Endothelial cell of umbilical vein (primary cell): ENCODE measurements at regions not wholly inside any gene's neighbourhood (a gene's known extent, or its start where the extent isn't known, plus 50 kb on each side); places are given as distances from the start of the nearest gene placed in this dataset.

Source experiments
- BruUV-seq: library from RNA; stranded (reverse); fragments of 400-500 nt; replicated peaks from 2 replicates; lab custom pipeline; 2021; lab: Mats Ljungman, UMichigan
- CTCF ChIA-PET: fragments of 300-600, 350-600 bp; sonication (Branson Sonifier 250); formaldehyde crosslinking; loops from one replicate; lab custom pipeline; 2021; ENCODE audit warnings: antibody characterized with exemption, inconsistent platforms; lab: Charles Lee
- POLR2A ChIA-PET: fragments of 300-600, 350-600 bp; sonication (Branson Sonifier 250); formaldehyde crosslinking; loops from one replicate; lab custom pipeline; 2021; ENCODE audit warnings: antibody characterized with exemption, inconsistent platforms; lab: Charles Lee
- DNase-seq: peaks from one replicate; pipeline ENCODE4 v3.0.0-alpha.2; 2011; ENCODE audit warnings: low read depth, low spot score
- FAIRE-seq: peaks from 2 replicates; lab custom pipeline; 2011; peaks lifted over from hg19 to GRCh38; lab: Jason Lieb, UNC
- H2AFZ ChIP-seq: 2 replicates; pipeline ENCODE4 v1.6.0; 2012; ENCODE audit warnings: low read depth, low read length, control low read depth, inconsistent platforms
- H3K27ac ChIP-seq: 2 replicates; pipeline ENCODE4 v1.5.1; 2011; ENCODE audit warnings: low read depth, mild to moderate bottlenecking, control low read depth, low read length, moderate library complexity; ENCODE audit not compliant: insufficient read depth
- H3K27me3 ChIP-seq, 2 experiments: 2 replicates each; pipeline versions ENCODE4 v1.6.0 to v1.6.1; 2011; ENCODE audit warnings: low read length in 2 of 2, mixed read lengths in 1 of 2; ENCODE audit not compliant: control insufficient read depth in 2 of 2, insufficient read depth in 2 of 2
- H3K36me3 ChIP-seq, 2 experiments: 2 replicates in 1 of 2; 3 replicates in 1 of 2; pipeline ENCODE4 v1.5.1; 2011; ENCODE audit warnings: low read length in 2 of 2, mild to moderate bottlenecking in 1 of 2, moderate library complexity in 1 of 2; ENCODE audit not compliant: control insufficient read depth in 2 of 2, insufficient read depth in 2 of 2; ENCODE audit errors: extremely low read depth in 1 of 2
- H3K4me1 ChIP-seq: 3 replicates; pipeline ENCODE4 v1.5.1; 2011; ENCODE audit warnings: mild to moderate bottlenecking, low read length; ENCODE audit not compliant: control insufficient read depth, insufficient read depth; ENCODE audit errors: extremely low read depth
- H3K4me2 ChIP-seq: 2 replicates; pipeline ENCODE4 v1.6.1; 2011; ENCODE audit warnings: low read length, control low read depth, mixed read lengths; ENCODE audit not compliant: insufficient read depth
- H3K4me3 ChIP-seq, 3 experiments: fragments of 200-600 bp in 1 of 3; sonication (generic), shearing (Covaris generic) in 1 of 3; replicated peaks in 1 of 3; 2 replicates each; pipeline ENCODE4 v1.5.1; 2011 to 2016; ENCODE audit warnings: control low read depth in 3 of 3, low read length in 3 of 3, mild to moderate bottlenecking in 2 of 3, inconsistent platforms in 1 of 3, low read depth in 1 of 3, moderate library complexity in 1 of 3; ENCODE audit not compliant: insufficient read depth in 1 of 3
- H3K79me2 ChIP-seq: 2 replicates; pipeline ENCODE4 v1.6.0; 2012; ENCODE audit warnings: low read length, inconsistent platforms; ENCODE audit not compliant: control insufficient read depth, insufficient read depth
- H3K9ac ChIP-seq: replicated peaks from 2 replicates; pipeline ENCODE3; 2011; ENCODE audit warnings: low read length, control low read depth; ENCODE audit not compliant: insufficient read depth; ENCODE audit errors: extremely low read depth
- H3K9me1 ChIP-seq: replicated peaks from 3 replicates; pipeline ENCODE4 v1.6.0; 2011; ENCODE audit warnings: mild to moderate bottlenecking, low read length; ENCODE audit not compliant: control insufficient read depth, insufficient read depth; ENCODE audit errors: extremely low read depth
- H3K9me3 ChIP-seq: replicated peaks from 2 replicates; pipeline ENCODE4 v1.5.1; 2012; ENCODE audit warnings: low read length, inconsistent platforms; ENCODE audit not compliant: control insufficient read depth, insufficient read depth
- H4K20me1 ChIP-seq: replicated peaks from 2 replicates; pipeline ENCODE3; 2011; ENCODE audit warnings: mild to moderate bottlenecking, low read length; ENCODE audit not compliant: control insufficient read depth, insufficient read depth; ENCODE audit errors: extremely low read depth
- EZH2 ChIP-seq: IDR thresholded peaks from 2 replicates; pipeline ENCODE4 v1.6.1; 2012; ENCODE audit warnings: borderline replicate concordance, low read depth, mild to moderate bottlenecking, moderate library complexity, low read length, inconsistent platforms; ENCODE audit not compliant: severe bottlenecking
- FOS ChIP-seq: IDR thresholded peaks from 2 replicates; pipeline ENCODE4 v1.6.1; 2011; ENCODE audit warnings: mild to moderate bottlenecking, low read length, moderate library complexity, borderline replicate concordance; ENCODE audit not compliant: insufficient read depth
- GATA2 ChIP-seq: IDR thresholded peaks from 2 replicates; pipeline ENCODE4 v1.7.0; 2011; ENCODE audit warnings: low read depth, mild to moderate bottlenecking, moderate library complexity, mixed read lengths, low read length; ENCODE audit not compliant: insufficient read length, insufficient read depth
- JUN ChIP-seq: IDR thresholded peaks from 2 replicates; pipeline ENCODE4 v1.6.1; 2011; ENCODE audit warnings: borderline replicate concordance, low read depth; ENCODE audit not compliant: insufficient read length, insufficient read depth
- MYC ChIP-seq: IDR thresholded peaks from one replicate; pipeline ENCODE4 v1.6.1; 2011; ENCODE audit warnings: mild to moderate bottlenecking, low read depth, low read length
- POLR2A ChIP-seq: IDR thresholded peaks from 2 replicates; pipeline ENCODE4 v1.6.1; 2012; ENCODE audit warnings: low read depth, mild to moderate bottlenecking, control low read depth, low read length
- POLR2AphosphoS5 ChIP-seq: IDR thresholded peaks from 2 replicates; pipeline ENCODE4 v1.6.1; 2012; ENCODE audit warnings: low read depth, mild to moderate bottlenecking, control low read depth, low read length, moderate library complexity; ENCODE audit not compliant: insufficient read depth
- dilution Hi-C: fragments of 300-500 bp; cut with MboI; formaldehyde crosslinking; loops from one replicate; pipeline ENCODE4 v1.15.0; 2019; ENCODE audit warnings: low sequenced_read_pairs; ENCODE audit not compliant: extremely low pct_ligation_motif_present
- intact Hi-C: fragments of 100-400 bp; cut with micrococcal nuclease; formaldehyde crosslinking; loops from one replicate; pipeline ENCODE4 v1.10.0; 2022
- TF ChIP-seq, protein P1 (sequence below), 2 donors: IDR thresholded peaks; 1 replicate in 1 of 2; 2 replicates in 1 of 2; pipeline ENCODE4 v1.5.1; 2011; ENCODE audit warnings: low read length in 2 of 2, mild to moderate bottlenecking in 2 of 2, moderate library complexity in 2 of 2, control low read depth in 1 of 2, inconsistent platforms in 1 of 2, low read depth in 1 of 2; ENCODE audit not compliant: insufficient read depth in 1 of 2; ENCODE audit errors: extremely low read depth in 1 of 2
- TF ChIP-seq, protein P2 (sequence below): IDR thresholded peaks from 2 replicates; pipeline ENCODE4 v1.6.1; 2011; ENCODE audit not compliant: insufficient read depth, insufficient read length

DNA sequence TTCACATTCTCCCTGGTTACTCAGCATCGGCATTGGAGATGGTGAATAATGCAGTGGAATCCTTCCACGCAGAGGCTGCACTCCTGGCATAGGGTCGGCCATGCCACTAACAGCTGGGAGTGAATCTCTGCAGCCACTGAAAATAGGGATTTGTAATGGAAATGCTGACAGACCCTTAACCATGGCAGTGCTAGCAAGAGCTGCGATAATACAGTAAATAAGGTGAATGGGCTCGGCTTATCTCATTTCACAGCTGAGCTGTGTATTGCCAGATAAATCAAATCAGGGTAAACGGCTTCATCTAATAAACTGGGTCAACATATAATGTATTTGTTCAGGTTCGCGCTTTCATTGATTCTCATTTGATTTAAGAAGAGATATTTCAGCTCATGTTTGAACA, 156.8 kb downstream of the SLC35B3 start:
- Histone ChIP-seq H3K9ac (no peak overlapping the region), H3K9me1 (no peaks in the 10 kb centered on the region), H3K9me3 (no peaks in the 10 kb centered on the region), H4K20me1 (no peaks in the 10 kb centered on the region), H2AFZ (no peak overlapping the region), H3K4me1 (no peaks in the 10 kb centered on the region), H3K4me3 (no peak overlapping the region), H3K79me2 (no peaks in the 10 kb centered on the region), H3K27ac (no peak overlapping the region), H3K36me3 (no peaks in the 10 kb centered on the region), H3K27me3 (no peaks in the 10 kb centered on the region), H3K4me2 (no peak overlapping the region)
- CTCF ChIA-PET = no interaction called here
- intact Hi-C loops (no loop called here), dilution Hi-C loops (no loop called here)
- POLR2A ChIA-PET = no interaction called here
- DNase-seq (no peak), FAIRE-seq (no peak)
- TF ChIP-seq POLR2AphosphoS5 (no peak), POLR2A (no peak), FOS (no peak)
- TF ChIP-seq, protein P1, sequence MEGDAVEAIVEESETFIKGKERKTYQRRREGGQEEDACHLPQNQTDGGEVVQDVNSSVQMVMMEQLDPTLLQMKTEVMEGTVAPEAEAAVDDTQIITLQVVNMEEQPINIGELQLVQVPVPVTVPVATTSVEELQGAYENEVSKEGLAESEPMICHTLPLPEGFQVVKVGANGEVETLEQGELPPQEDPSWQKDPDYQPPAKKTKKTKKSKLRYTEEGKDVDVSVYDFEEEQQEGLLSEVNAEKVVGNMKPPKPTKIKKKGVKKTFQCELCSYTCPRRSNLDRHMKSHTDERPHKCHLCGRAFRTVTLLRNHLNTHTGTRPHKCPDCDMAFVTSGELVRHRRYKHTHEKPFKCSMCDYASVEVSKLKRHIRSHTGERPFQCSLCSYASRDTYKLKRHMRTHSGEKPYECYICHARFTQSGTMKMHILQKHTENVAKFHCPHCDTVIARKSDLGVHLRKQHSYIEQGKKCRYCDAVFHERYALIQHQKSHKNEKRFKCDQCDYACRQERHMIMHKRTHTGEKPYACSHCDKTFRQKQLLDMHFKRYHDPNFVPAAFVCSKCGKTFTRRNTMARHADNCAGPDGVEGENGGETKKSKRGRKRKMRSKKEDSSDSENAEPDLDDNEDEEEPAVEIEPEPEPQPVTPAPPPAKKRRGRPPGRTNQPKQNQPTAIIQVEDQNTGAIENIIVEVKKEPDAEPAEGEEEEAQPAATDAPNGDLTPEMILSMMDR (IDR thresholded peaks at IDR 0.05; ENCODE audit: extremely low read depth in 1 of 2, insufficient read depth in 1 of 2, low read depth in 1 of 2, low read length in 2 of 2) = no peak
- TF ChIP-seq, protein P2, sequence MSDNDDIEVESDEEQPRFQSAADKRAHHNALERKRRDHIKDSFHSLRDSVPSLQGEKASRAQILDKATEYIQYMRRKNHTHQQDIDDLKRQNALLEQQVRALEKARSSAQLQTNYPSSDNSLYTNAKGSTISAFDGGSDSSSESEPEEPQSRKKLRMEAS = no peak
- BruUV-seq = no TSS peak

DNA sequence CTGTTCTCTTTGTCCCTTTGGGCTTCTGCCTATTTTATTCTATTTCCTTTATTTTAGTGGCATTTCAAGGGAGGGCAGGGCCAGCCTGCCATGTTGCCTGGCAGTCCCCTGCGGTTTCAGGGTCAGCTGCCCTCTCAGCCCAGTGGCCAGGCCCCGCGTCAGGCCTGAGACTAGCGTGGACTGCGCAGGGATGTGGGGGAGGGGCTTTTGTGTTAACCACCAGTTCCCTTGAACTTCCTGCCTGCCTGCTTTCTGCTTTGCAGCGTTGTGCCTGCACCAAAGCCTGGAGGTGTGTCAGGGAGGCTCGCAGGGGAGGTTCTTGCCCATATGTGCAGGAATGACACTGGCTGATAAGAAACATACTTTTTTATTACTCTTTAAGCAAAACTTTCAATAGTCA, 157.6 kb downstream of the SLC35B3 start:
- no peak overlapping the region for H3K27ac ChIP-seq
- H2AFZ ChIP-seq = no peak overlapping the region
- FAIRE-seq = no peak
- no peaks in the 10 kb centered on the region for H3K9me1 ChIP-seq
- no peak overlapping the region for H3K9ac ChIP-seq
- TF ChIP-seq MYC (no peak), POLR2A (no peak), JUN (no peak), POLR2AphosphoS5 (no peak), GATA2 (no peak), EZH2 (no peak), FOS (no peak)
- TF ChIP-seq, protein P1 (IDR thresholded peaks at IDR 0.05; ENCODE audit: extremely low read depth in 1 of 2, insufficient read depth in 1 of 2, low read depth in 1 of 2, low read length in 2 of 2) = no peak
- TF ChIP-seq, protein P2 = no peak
- ChIA-PET POLR2A (no interaction called here), CTCF (no interaction called here)
- BruUV-seq = no TSS peak
- dilution Hi-C loops (no loop called here), intact Hi-C loops (no loop called here)
- H4K20me1 ChIP-seq = no peaks in the 10 kb centered on the region
- H3K4me1 ChIP-seq = no peaks in the 10 kb centered on the region
- no peaks in the 10 kb centered on the region for H3K79me2 ChIP-seq
- no peak overlapping the region for H3K4me3 ChIP-seq
- no peak overlapping the region for H3K4me2 ChIP-seq
- no peaks in the 10 kb centered on the region for H3K27me3 ChIP-seq
- no peaks in the 10 kb centered on the region for H3K9me3 ChIP-seq
- DNase-seq = no peak
- no peaks in the 10 kb centered on the region for H3K36me3 ChIP-seq
